GM13977 (cell line): ENCODE measurements at regions not wholly inside any gene's neighbourhood (a gene's known extent, or its start where the extent isn't known, plus 50 kb on each side); places are given as distances from the start of the nearest gene placed in this dataset.

Source experiments
- DNase-seq: peaks from one replicate; pipeline ENCODE4 v3.0.0; 2012; ENCODE audit warnings: low spot score
- CTCF ChIP-seq: IDR thresholded peaks from 2 replicates; pipeline ENCODE4 v1.5.1; 2012; ENCODE audit warnings: mild to moderate bottlenecking, control low read depth; ENCODE audit not compliant: insufficient read depth; ENCODE audit errors: extremely low read depth, missing control alignments
- in situ Hi-C: fragments of 300-500 bp; cut with MboI; formaldehyde crosslinking; loops from one replicate; pipeline ENCODE4 v1.12.0; 2022; ENCODE audit warnings: low sequenced_read_pairs, low pct_unique_long_range_greater_than_20kb, mixed read lengths, inconsistent platforms; ENCODE audit not compliant: unreplicated experiment

- no peak for DNase-seq
- in situ Hi-C loops, result no loop called here
- no peak for TF ChIP-seq CTCF
Measured at GRCh38 chr12:113673458-113674238, 202.0 kb upstream of the LHX5 start.

- no peak for DNase-seq
- no peak for TF ChIP-seq CTCF
- in situ Hi-C loops, result no loop called here
Measured at GRCh38 chr12:113670742-113671141, 199.1 kb upstream of the LHX5 start.

GRCh38 chr12:113667676-113668356 lies 196.1 kb upstream of the LHX5 start:
- no peak for TF ChIP-seq CTCF
- in situ Hi-C loops, result no loop called here
- no peak for DNase-seq

- TF ChIP-seq CTCF, result no peak
- DNase-seq, result no peak
- in situ Hi-C loops, result no loop called here
Measured at GRCh38 chr12:113667095-113667494, 195.4 kb upstream of the LHX5 start.

DNA sequence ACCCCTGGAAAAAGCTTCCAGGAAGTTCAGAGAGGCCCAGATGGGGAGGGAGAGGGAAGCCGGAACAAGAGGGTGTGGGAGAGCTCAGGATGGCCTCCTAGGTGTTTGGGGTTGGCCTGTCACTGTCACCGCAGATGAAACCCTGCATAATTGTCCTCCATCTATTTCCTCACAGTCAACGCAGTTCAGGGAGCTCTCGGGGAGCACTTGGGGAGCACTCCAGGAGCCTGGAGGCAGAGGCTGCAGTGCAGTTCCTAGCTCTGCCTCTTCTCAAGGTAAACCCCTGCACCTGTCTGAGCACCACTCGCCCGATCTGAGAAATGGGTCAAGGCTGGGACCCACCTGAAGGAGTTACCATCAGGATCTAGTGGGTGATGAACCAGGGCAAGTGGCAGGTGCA lies 194.6 kb upstream of the LHX5 start:
- no peak for DNase-seq
- in situ Hi-C loops, result no loop called here
- TF ChIP-seq CTCF, result no peak

- DNase-seq, result no peak
- in situ Hi-C loops, result no loop called here
- no peak for TF ChIP-seq CTCF
Measured at GRCh38 chr12:113665457-113665856, 193.8 kb upstream of the LHX5 start.
